AG09309 (cell line): ENCODE measurements at regions not wholly inside any gene's neighbourhood (a gene's known extent, or its start where the extent isn't known, plus 50 kb on each side); places are given as distances from the start of the nearest gene placed in this dataset.

Source experiments
- DNase-seq: peaks from one replicate; pipeline ENCODE4 v3.0.0-alpha.2; 2010; ENCODE audit warnings: low read depth
- H3K4me3 ChIP-seq: 2 replicates; pipeline ENCODE4 v1.5.1; 2011; ENCODE audit warnings: mild to moderate bottlenecking, low read depth, low read length, moderate library complexity; ENCODE audit not compliant: control insufficient read depth
- TF ChIP-seq, protein P1 (sequence below): IDR thresholded peaks from 2 replicates; pipeline ENCODE4 v1.5.1; 2011; ENCODE audit warnings: mild to moderate bottlenecking, low read depth, low read length, inconsistent platforms; ENCODE audit not compliant: insufficient read depth, control insufficient read depth; ENCODE audit errors: missing control alignments

DNA sequence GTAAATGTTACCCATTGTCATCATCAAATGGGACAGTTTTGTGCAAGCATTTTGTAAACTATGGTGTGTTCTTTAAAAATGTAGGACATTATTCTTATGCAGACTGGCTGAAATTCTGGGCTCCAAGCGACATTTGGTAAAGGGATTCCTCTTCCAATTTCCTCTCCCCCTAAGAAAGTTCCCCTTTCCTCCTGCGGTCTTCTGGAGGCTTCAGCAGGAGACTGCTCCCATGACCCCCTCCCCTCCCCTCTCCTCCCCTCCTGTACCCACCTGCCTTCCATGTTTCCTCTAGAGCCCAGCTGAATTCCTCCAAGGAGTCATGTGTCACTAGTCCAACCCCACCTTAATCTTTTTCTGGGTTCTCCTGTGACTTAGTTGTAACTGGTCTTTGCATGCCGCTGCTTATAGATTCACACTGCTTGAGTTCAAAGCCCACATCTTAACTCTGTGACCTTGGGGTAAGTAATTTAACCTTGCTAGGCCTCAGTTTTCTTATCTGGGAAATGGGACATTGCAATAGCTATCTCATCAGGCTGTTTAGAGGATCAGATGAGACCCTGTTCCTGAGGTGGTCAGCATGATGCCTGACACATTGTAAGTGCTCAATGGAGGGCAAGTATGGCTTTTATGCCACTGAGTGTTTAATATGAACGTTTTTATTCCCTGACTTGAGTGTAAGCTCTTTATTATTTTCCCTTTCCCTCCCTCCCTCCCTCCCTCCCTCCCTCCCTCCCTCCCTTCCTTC is 69.9 kb upstream of the WDR26 start:
- H3K4me3 ChIP-seq, result no peak overlapping the region
- TF ChIP-seq, protein P1, sequence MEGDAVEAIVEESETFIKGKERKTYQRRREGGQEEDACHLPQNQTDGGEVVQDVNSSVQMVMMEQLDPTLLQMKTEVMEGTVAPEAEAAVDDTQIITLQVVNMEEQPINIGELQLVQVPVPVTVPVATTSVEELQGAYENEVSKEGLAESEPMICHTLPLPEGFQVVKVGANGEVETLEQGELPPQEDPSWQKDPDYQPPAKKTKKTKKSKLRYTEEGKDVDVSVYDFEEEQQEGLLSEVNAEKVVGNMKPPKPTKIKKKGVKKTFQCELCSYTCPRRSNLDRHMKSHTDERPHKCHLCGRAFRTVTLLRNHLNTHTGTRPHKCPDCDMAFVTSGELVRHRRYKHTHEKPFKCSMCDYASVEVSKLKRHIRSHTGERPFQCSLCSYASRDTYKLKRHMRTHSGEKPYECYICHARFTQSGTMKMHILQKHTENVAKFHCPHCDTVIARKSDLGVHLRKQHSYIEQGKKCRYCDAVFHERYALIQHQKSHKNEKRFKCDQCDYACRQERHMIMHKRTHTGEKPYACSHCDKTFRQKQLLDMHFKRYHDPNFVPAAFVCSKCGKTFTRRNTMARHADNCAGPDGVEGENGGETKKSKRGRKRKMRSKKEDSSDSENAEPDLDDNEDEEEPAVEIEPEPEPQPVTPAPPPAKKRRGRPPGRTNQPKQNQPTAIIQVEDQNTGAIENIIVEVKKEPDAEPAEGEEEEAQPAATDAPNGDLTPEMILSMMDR, result no peak
- no peak for DNase-seq

DNA sequence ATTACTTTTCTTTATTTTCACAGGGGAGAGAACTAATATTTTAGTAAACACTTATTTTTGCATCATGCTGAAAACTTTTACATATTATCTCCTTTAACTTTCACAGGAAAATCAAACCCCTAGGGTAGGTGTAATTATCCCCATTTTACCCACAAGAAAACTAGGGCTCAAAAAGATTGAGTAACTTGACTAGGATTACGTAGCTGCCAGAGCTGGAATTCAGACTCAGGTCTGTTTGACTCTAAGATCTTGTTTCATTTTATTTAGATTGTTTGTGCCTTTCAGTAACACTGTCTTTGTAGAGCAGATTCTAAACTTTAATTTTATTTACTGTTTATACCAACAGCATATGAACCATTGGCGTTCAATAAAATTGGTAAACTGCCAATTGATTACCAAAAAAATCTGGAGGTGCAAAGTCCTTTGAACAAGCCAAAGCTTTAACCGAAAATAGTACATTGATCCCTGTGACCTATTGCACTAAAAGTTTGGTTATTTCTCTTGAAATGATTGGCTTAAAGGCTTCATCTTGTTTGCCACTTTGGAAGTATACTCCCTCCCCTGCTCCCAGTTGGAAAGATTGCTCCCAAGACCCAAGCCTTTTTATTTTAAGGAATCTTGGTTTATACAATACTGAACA is 71.0 kb upstream of the WDR26 start:
- DNase-seq, result no peak
- H3K4me3 ChIP-seq, result no peak overlapping the region
- TF ChIP-seq, protein P1, result no peak

DNA sequence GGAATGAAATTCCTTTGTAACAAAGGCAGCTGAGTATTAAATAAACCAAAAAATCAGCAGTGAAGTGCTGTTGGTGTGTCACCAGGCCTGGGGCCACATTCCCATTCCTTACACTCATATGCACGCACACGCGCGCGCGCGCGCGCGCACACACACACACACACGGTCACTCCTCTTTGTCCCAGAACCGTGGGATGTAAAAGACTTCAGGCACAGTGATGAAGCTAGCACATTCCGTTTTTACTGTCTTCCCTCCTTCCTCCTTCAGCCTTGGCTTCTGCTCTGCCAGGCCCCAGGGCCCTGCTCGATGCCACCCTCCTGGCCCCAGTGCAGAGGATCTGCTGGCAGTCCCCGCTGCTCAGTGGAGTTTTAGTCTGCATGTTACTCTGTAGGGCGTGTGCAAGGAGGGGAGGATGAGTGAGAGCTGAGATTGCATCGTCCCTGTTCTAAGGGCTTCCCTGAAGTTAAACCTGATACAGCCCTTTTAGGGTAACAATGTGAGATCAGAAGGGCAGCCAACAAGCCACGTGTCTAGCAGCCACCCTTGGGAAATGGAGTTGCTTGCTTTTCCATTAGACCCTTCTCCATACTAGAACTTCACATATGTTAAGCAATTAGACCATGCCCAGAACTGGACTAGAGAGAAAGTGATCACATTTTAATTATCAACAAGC is 71.7 kb upstream of the WDR26 start:
- H3K4me3 ChIP-seq, result no peak overlapping the region
- no peak for DNase-seq
- TF ChIP-seq, protein P1, result no peak

DNA sequence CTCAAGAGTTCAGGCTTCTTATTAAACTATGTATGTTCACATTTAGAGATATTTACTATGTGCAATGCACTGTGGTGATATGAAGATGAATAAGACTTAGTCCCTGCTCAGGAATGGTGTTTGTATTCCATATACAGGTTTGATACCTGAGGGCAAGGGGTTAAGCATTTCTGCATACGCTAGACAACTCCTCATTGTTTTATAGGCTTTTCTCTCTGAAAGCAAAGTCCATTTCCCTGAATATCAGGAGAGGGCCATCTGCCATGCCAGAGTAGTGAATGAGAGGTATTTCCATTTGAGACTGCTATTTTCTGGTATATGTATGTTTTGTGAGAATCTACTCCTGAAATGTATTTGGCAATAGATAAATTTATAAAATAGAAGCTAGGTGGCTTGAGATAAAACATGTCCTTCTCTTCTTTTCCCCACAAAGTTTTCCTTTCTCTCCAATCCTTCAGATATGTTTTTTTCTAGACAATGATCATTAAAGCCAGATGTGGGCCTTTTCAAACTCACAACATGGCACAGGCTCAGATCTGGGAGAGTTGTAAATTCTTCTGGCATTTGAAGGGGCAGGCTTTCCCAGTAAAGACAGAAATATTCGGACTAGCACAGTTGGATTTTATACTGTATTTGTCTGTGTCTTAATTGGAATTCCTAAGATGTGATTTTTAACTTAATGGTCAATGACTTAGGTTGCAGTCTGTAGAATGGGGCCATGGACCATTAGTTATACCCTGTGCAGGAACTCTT is 73.3 kb upstream of the WDR26 start:
- TF ChIP-seq, protein P1, result no peak
- DNase-seq, result peak; percentile 72
- no peak overlapping the region for H3K4me3 ChIP-seq

DNA sequence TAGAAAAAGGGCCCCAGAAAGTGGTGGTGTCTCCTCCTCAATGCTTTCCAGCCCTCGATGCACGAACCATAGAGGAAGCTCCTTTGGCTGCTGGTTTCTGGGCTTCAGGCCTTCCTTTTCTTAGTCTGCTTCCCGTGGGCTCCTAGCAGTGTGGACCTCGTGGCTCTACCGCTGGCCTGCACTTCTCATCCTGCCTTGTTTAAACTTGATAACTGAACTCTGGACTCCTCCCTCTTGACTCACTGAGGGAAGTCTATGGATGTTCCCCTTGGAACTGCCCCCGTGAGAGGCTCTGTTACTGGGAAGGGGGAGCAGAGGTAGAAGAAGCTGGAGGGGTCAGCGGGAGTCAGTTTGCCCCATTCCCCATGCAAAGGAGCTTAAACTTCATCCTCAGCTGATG is 75.3 kb upstream of the WDR26 start:
- no peak overlapping the region for H3K4me3 ChIP-seq
- TF ChIP-seq, protein P1, result no peak
- DNase-seq, result no peak

DNA sequence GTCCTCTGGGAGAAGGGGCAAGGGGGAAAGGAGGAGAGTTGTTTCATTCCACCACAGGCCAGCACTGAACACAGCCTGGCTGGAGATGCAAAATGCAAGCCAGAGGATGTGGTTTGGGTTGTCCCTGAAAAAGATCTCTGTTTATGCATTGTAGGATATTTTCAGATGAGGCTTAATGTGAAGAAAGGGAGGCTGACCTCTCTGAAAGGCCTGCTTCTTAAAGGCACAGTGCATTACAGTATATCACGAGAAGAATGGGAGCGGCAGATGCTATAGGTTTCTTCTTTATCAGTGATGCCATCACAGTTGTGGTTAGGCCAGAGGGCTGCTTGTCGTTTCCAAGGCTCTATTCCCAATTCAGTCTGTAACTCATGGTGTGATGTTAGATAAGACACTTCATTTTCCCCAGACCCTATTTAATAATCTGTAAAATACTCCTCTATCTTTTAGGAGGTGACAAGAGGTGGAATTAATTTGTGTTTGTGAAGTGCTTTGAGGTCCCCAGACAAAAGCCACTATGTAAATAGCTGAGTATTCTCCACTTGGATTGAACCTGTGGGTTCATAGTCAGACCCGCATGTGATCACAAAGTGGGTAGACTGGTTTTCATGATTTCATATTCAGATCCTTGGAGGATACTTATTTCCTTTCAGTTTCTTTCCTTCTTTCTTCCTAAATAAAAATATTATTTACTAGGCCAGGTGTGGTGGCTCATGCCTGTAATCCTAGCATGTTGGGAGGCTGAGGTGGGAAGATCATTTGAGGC is 76.5 kb upstream of the WDR26 start:
- H3K4me3 ChIP-seq, result no peak overlapping the region
- no peak for DNase-seq
- TF ChIP-seq, protein P1, result no peak
